ENCODE measurements at regions not wholly inside any gene's neighbourhood (a gene's known extent, or its start where the extent isn't known, plus 50 kb on each side); places are given as distances from the start of the nearest gene placed in this dataset.

GRCh38 chr15:26298659-26299170 is 435.6 kb upstream of the ATP10A start:
- no peaks in the 10 kb centered on the region for H3K4me1 Mint-ChIP-seq

GRCh38 chr15:26298010-26298658 is 435.0 kb upstream of the ATP10A start:
- H3K27me3 Mint-ChIP-seq (ENCODE audit: low read depth), result peaks cover 9% of the 10 kb centered on the region
- TF ChIP-seq CTCF (conservative IDR thresholded peaks at IDR 0.05), result no peak
- no peak overlapping the region for H3K4me3 Mint-ChIP-seq
- no peaks in the 10 kb centered on the region for H3K36me3 Mint-ChIP-seq (ENCODE audit: low read depth)
- no peak overlapping the region for H3K27ac Mint-ChIP-seq (ENCODE audit: unreplicated experiment)
- H3K4me1 Mint-ChIP-seq, result no peaks in the 10 kb centered on the region
- DNase-seq (ENCODE audit: low read depth, low spot score), result no peak
- H3K9me3 Mint-ChIP-seq, result no peaks in the 10 kb centered on the region

More at GRCh38 chr15:26298659-26299170, 435.6 kb upstream of the ATP10A start:
- Mint-ChIP-seq H3K4me3 (no peak overlapping the region), H3K27me3 (ENCODE audit: low read depth) (peaks cover 9% of the 10 kb centered on the region), H3K36me3 (ENCODE audit: low read depth) (no peaks in the 10 kb centered on the region), H3K27ac (ENCODE audit: unreplicated experiment) (no peak overlapping the region), H3K9me3 (no peaks in the 10 kb centered on the region)
- no peak for DNase-seq (ENCODE audit: low read depth, low spot score)
- TF ChIP-seq CTCF (conservative IDR thresholded peaks at IDR 0.05), result no peak

DNA sequence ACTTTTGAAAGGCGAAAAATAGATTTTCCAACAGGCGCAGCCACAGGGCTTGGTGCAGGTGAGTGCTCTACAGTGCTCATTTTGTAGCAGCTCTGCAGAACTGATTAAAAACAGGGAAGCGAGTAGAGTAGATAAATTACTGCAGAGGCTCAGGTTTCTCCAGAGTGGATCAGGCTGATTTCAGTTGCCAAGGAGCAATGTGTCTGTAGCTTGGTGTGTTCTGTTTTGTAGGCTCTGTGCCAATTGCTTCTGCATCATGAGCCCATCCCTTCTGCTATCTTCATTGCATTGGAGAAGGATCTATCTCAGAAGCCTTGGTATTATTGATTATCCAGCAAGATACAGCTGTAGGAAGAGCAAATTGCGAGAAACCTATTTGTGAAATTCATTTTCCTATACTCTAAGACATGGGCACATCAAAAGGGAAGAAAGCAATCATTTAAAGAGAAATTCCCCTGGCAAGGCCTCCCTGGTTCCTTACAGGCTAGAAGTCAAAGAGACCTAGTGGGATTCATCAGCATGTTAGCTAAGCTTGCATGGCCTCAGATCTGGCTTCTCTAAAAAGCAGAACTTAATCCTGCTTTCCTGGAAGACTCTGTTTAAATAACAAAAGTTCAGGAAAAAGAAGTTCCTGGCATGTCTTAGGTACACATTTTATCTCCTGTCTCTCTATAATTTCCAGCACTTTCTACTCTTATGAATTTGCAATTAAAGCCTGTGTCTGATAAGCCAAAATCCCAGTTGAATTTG is 432.4 kb upstream of the ATP10A start:
- no peak for DNase-seq (ENCODE audit: low read depth, low spot score)
- Mint-ChIP-seq H3K4me3 (no peak overlapping the region), H3K27me3 (ENCODE audit: low read depth) (peaks cover 9% of the 10 kb centered on the region), H3K9me3 (no peaks in the 10 kb centered on the region), H3K27ac (ENCODE audit: unreplicated experiment) (no peak overlapping the region), H3K36me3 (ENCODE audit: low read depth) (no peaks in the 10 kb centered on the region), H3K4me1 (no peaks in the 10 kb centered on the region)
- TF ChIP-seq CTCF (conservative IDR thresholded peaks at IDR 0.05), result no peak

GRCh38 chr15:26294059-26294689 is 431.0 kb upstream of the ATP10A start:
- Mint-ChIP-seq H3K36me3 (ENCODE audit: low read depth) (peaks cover 4% of the 10 kb centered on the region), H3K27ac (ENCODE audit: unreplicated experiment) (no peak overlapping the region), H3K9me3 (no peaks in the 10 kb centered on the region), H3K4me1 (no peaks in the 10 kb centered on the region), H3K27me3 (ENCODE audit: low read depth) (peaks cover 9% of the 10 kb centered on the region), H3K4me3 (no peak overlapping the region)
- TF ChIP-seq CTCF (conservative IDR thresholded peaks at IDR 0.05), result no peak
- no peak for DNase-seq (ENCODE audit: low read depth, low spot score)

DNA sequence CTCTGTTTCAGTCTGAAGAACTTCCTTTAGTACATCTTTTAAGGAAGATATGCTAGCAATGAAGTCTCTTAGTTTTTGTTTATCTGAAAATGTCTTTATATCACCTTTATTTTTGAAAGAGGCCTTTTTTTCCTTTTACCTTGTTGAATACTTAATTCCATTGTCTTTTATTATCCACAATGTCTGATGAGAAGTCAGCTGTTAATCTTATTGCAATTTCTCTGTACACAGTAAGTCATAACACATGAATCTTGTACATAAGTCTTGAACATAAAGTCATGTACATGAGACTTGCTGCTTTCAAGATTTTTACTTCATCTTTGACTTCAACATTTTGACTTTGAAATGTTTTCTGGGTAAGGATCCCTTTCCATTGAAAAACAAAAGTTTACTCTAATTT is 424.3 kb upstream of the ATP10A start:
- TF ChIP-seq CTCF (conservative IDR thresholded peaks at IDR 0.05), result no peak
- Mint-ChIP-seq H3K4me1 (no peaks in the 10 kb centered on the region), H3K9me3 (peaks cover 7% of the 10 kb centered on the region), H3K27me3 (ENCODE audit: low read depth) (no peaks in the 10 kb centered on the region), H3K27ac (ENCODE audit: unreplicated experiment) (no peak overlapping the region), H3K4me3 (no peak overlapping the region), H3K36me3 (ENCODE audit: low read depth) (peaks cover 4% of the 10 kb centered on the region)
- no peak for DNase-seq (ENCODE audit: low read depth, low spot score)
